ENCODE measurements at regions not wholly inside any gene's neighbourhood (a gene's known extent, or its start where the extent isn't known, plus 50 kb on each side); places are given as distances from the start of the nearest gene placed in this dataset.

DNA sequence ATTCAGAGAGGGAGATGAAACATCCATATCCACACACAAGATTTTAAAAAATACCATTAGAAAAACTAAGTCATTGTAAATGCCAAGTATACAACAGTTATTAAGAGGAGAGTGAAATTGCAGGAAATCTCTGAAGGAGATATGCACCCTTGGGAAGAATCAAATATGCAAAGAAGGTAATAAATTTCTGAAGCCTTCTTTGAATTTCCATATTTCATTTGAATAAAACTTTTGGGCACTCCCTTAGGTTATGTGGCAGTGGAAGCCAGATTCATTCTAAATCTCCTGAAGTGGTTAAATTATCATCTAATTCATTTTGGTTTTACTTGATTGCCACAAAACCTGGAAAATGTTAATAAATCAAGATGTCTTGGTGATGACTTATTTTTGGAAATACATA lies 138.9 kb upstream of the CLEC14A start:
- no peak for TF ChIP-seq GATA2 (IDR thresholded peaks at IDR 0.05; ENCODE audit: low read depth, low read length)
- no peak for TF ChIP-seq GATA3 (IDR thresholded peaks at IDR 0.05; ENCODE audit: low read depth, low read length)

Data from SH-SY5Y (cell line).